Esophagus squamous epithelium (tissue), 5 donors: ENCODE measurements at regions not wholly inside any gene's neighbourhood (a gene's known extent, or its start where the extent isn't known, plus 50 kb on each side); places are given as distances from the start of the nearest gene placed in this dataset.

Experiments used
- DNase-seq: peaks from one replicate; lab custom pipeline; 2025; lab: John Stamatoyannopoulos, UW
- H3K27ac ChIP-seq, 4 donors: fragments of 200-600 bp; sonication (generic); one replicate each; pipeline ENCODE4 v1.5.1; 2016 to 2019; ENCODE audit warnings: mild to moderate bottlenecking in 1 of 4
- H3K27me3 ChIP-seq, 4 donors: fragments of 200-600 bp; sonication (generic); 1 replicate in 3 of 4; 2 replicates in 1 of 4; pipeline versions ENCODE4 v1.5.1 to v1.6.0; 2017 to 2021; ENCODE audit warnings: antibody characterized with exemption in 1 of 4
- H3K36me3 ChIP-seq, 3 donors: fragments of 200-600 bp; sonication (generic); one replicate each; pipeline ENCODE4 v1.5.1; 2016 to 2019
- H3K4me1 ChIP-seq, 3 donors: fragments of 200-600 bp; sonication (generic); one replicate each; pipeline ENCODE4 v1.5.1; 2017 to 2019
- H3K4me3 ChIP-seq, 4 donors: fragments of 200-600 bp; sonication (generic); 1 replicate in 3 of 4; 2 replicates in 1 of 4; pipeline ENCODE4 v1.5.1; 2016 to 2019; ENCODE audit warnings: mild to moderate bottlenecking in 2 of 4, moderate library complexity in 1 of 4
- H3K9me3 ChIP-seq, 3 donors: fragments of 200-600 bp; sonication (generic); one replicate each; pipeline ENCODE4 v1.5.1; 2016 to 2019
- CTCF ChIP-seq, 6 experiments: fragments of 450-650 bp in 4 of 6; fragments of 200-600 bp in 2 of 6; sonication (generic) in 2 of 6; IDR thresholded peaks; one replicate each; pipeline ENCODE4 v1.5.1; 2016 to 2019; ENCODE audit warnings: antibody characterized with exemption in 6 of 6, mild to moderate bottlenecking in 4 of 6, moderate library complexity in 4 of 6
- POLR2A ChIP-seq, 4 donors: fragments of 450-650 bp; IDR thresholded peaks; one replicate each; pipeline ENCODE4 v1.6.1; 2017; ENCODE audit warnings: antibody characterized with exemption in 4 of 4, mild to moderate bottlenecking in 4 of 4, moderate library complexity in 3 of 4
- WGBS, 2 donors: methylation state at CpG; one replicate each; pipeline ENCODE4 v1.1.5; 2018; 5-methylcytosine and 5-hydroxymethylcytosine counted together
- intact Hi-C: fragments of 100-400 bp; cut with DNase I; formaldehyde crosslinking; loops from one replicate; pipeline ENCODE4 v1.15.0; 2022
- donor health status: DM: yes; HTN: yes; CAD: no.

GRCh38 chr10:78458983-78459638, 425.4 kb downstream of the RPS24 start:
- Histone ChIP-seq H3K27ac (no peak overlapping the region), H3K9me3 (no peaks in the 10 kb centered on the region), H3K36me3 (no peaks in the 10 kb centered on the region), H3K4me3 (no peak overlapping the region), H3K4me1 (no peaks in the 10 kb centered on the region), H3K27me3 (peaks cover 0 to 5% (median 0%) of the 10 kb centered on the region in 4 donors)
- DNase-seq, result no peak
- TF ChIP-seq POLR2A (IDR thresholded peaks at IDR 0.05) (no peak), CTCF (IDR thresholded peaks at IDR 0.05) (no peak)
- 88 to 93% methylated on average over 2 of the region's 3 CpGs for WGBS, 2 donors
- intact Hi-C loops, result no loop called here

- H3K27ac ChIP-seq, result no peak overlapping the region
- 73% methylated on average over 1 of the region's 3 CpGs; no CpG with 5 or more reads in 1 of the 2 donors for WGBS, 2 donors
- no peaks in the 10 kb centered on the region for H3K36me3 ChIP-seq
- intact Hi-C loops, result no loop called here
- peaks cover 0 to 3% (median 0%) of the 10 kb centered on the region in 4 donors for H3K27me3 ChIP-seq
- DNase-seq, result no peak
- TF ChIP-seq CTCF (IDR thresholded peaks at IDR 0.05) (no peak), POLR2A (IDR thresholded peaks at IDR 0.05) (no peak)
- H3K4me3 ChIP-seq, result no peak overlapping the region
- H3K9me3 ChIP-seq, result no peaks in the 10 kb centered on the region
- no peaks in the 10 kb centered on the region for H3K4me1 ChIP-seq
Observed at GRCh38 chr10:78459639-78460037, 426.0 kb downstream of the RPS24 start.

- Histone ChIP-seq H3K9me3 (no peaks in the 10 kb centered on the region), H3K27ac (no peak overlapping the region), H3K4me3 (no peak overlapping the region), H3K4me1 (no peaks in the 10 kb centered on the region), H3K27me3 (peaks cover 0 to 3% (median 0%) of the 10 kb centered on the region in 4 donors), H3K36me3 (no peaks in the 10 kb centered on the region)
- intact Hi-C loops, result no loop called here
- DNase-seq, result no peak
- TF ChIP-seq POLR2A (IDR thresholded peaks at IDR 0.05) (no peak), CTCF (IDR thresholded peaks at IDR 0.05) (no peak)
Observed at GRCh38 chr10:78460204-78460603, 426.5 kb downstream of the RPS24 start.

- no peaks in the 10 kb centered on the region for H3K9me3 ChIP-seq
- H3K27ac ChIP-seq, result no peak overlapping the region
- peaks cover 0 to 3% (median 0%) of the 10 kb centered on the region in 4 donors for H3K27me3 ChIP-seq
- DNase-seq, result no peak
- no peaks in the 10 kb centered on the region for H3K4me1 ChIP-seq
- no peak for TF ChIP-seq POLR2A (IDR thresholded peaks at IDR 0.05)
- TF ChIP-seq CTCF (IDR thresholded peaks at IDR 0.05), result no peak
- intact Hi-C loops, result no loop called here
- 87 to 100% methylated on average over 1 to 4 of the region's 4 CpGs for WGBS, 2 donors
- H3K36me3 ChIP-seq, result no peaks in the 10 kb centered on the region
- no peak overlapping the region for H3K4me3 ChIP-seq
Observed at GRCh38 chr10:78461333-78461732, 427.7 kb downstream of the RPS24 start.

- TF ChIP-seq POLR2A (IDR thresholded peaks at IDR 0.05), result no peak
- no peak for TF ChIP-seq CTCF (IDR thresholded peaks at IDR 0.05)
- Histone ChIP-seq H3K27me3 (peaks cover 0 to 3% (median 0%) of the 10 kb centered on the region in 4 donors), H3K9me3 (no peaks in the 10 kb centered on the region), H3K36me3 (no peaks in the 10 kb centered on the region), H3K4me3 (no peak overlapping the region), H3K27ac (no peak overlapping the region), H3K4me1 (no peaks in the 10 kb centered on the region)
- intact Hi-C loops, result no loop called here
- 74 to 80% methylated on average over 4 of the region's 4 CpGs for WGBS, 2 donors
- no peak for DNase-seq
Observed at GRCh38 chr10:78462176-78462575, 428.5 kb downstream of the RPS24 start.
